GM18520 (cell line): ENCODE measurements at regions not wholly inside any gene's neighbourhood (a gene's known extent, or its start where the extent isn't known, plus 50 kb on each side); places are given as distances from the start of the nearest gene placed in this dataset.
"Not testable (repeated sequence)": the region's sequence is repeated elsewhere in the genome, so short reads cannot be mapped to it uniquely, and the experiment has no call there.

Experiments
- ATAC-seq: cut with Tn5 transposase; IDR thresholded peaks from one replicate; pipeline ENCODE4 v1.9.1; 2021; ENCODE audit not compliant: unreplicated experiment

GRCh38 chr15:79602731-79603130 lies 170.6 kb downstream of the MINAR1 start:
- no peak for ATAC-seq

- no peak for ATAC-seq
Measured at GRCh38 chr15:79606831-79607355, 174.8 kb downstream of the MINAR1 start.

- ATAC-seq, result no peak
Measured at GRCh38 chr15:79608066-79608864, 176.1 kb downstream of the MINAR1 start.

- ATAC-seq, result no peak
Measured at GRCh38 chr15:79609506-79609905, 177.4 kb downstream of the MINAR1 start.

- ATAC-seq, result no peak
Measured at GRCh38 chr15:79610021-79610420, 177.9 kb downstream of the MINAR1 start.

- ATAC-seq, result no peak
Measured at GRCh38 chr15:79615754-79616153, 183.6 kb downstream of the MINAR1 start.

GRCh38 chr15:79617071-79617470 lies 184.9 kb downstream of the MINAR1 start:
- no peak for ATAC-seq

- no peak for ATAC-seq
Measured at GRCh38 chr15:79620112-79620857, 188.1 kb downstream of the MINAR1 start.

- ATAC-seq, result not testable (repeated sequence)
Measured at GRCh38 chr15:79621805-79622204, 189.7 kb downstream of the MINAR1 start.

- ATAC-seq, result no peak
Measured at GRCh38 chr15:79623488-79623887, 191.4 kb downstream of the MINAR1 start.

- ATAC-seq, result no peak
Measured at GRCh38 chr15:79629687-79630086, 197.6 kb downstream of the MINAR1 start.

- no peak for ATAC-seq
Measured at GRCh38 chr15:79632457-79632856, 200.3 kb downstream of the MINAR1 start.

GRCh38 chr15:79635149-79635771 lies 203.1 kb downstream of the MINAR1 start:
- no peak for ATAC-seq

GRCh38 chr15:79635897-79636561 lies 203.9 kb downstream of the MINAR1 start:
- ATAC-seq, result no peak

- ATAC-seq, result no peak
Measured at GRCh38 chr15:79640206-79640605, 208.1 kb downstream of the MINAR1 start.

- ATAC-seq, result no peak
Measured at GRCh38 chr15:79641841-79642240, 209.7 kb downstream of the MINAR1 start.

GRCh38 chr15:79643393-79643792 lies 211.3 kb downstream of the MINAR1 start:
- no peak for ATAC-seq

GRCh38 chr15:79644091-79644490 lies 212.0 kb downstream of the MINAR1 start:
- no peak for ATAC-seq

- not testable (repeated sequence) for ATAC-seq
Measured at GRCh38 chr15:79652972-79653371, 220.8 kb downstream of the MINAR1 start.

GRCh38 chr15:79653533-79653932 lies 221.4 kb downstream of the MINAR1 start:
- ATAC-seq, result no peak
